Hindlimb muscle (tissue), 1 donor: ENCODE measurements at regions not wholly inside any gene's neighbourhood (a gene's known extent, or its start where the extent isn't known, plus 50 kb on each side); places are given as distances from the start of the nearest gene placed in this dataset.
"Not testable (repeated sequence)": the region's sequence is repeated elsewhere in the genome, so short reads cannot be mapped to it uniquely, and the experiment has no call there.

Experiments
- DNase-seq: peaks from one replicate; pipeline ENCODE4 v3.0.0-alpha.2; 2013

DNA sequence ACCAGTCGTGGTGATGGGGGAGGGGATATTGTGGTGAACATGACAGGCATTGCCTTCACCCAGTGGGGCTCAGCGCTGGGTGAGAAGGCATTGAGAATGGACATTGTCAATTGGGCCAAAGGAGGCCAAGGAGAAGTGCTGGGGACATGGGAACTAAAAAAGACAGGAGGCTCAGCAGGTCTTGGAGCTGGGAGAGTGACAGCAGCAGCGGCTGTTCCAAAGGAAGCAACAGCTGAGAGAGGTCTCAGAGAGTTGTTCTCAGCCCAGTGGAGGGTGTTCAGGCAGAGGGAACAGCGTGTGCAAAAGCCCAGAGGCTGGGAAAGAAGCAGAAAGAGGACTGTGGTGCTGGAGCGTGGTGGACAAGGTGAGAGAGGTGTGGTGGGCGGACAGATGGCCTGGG lies 56.6 kb upstream of the ASNS start:
- DNase-seq, result not testable (repeated sequence)

DNA sequence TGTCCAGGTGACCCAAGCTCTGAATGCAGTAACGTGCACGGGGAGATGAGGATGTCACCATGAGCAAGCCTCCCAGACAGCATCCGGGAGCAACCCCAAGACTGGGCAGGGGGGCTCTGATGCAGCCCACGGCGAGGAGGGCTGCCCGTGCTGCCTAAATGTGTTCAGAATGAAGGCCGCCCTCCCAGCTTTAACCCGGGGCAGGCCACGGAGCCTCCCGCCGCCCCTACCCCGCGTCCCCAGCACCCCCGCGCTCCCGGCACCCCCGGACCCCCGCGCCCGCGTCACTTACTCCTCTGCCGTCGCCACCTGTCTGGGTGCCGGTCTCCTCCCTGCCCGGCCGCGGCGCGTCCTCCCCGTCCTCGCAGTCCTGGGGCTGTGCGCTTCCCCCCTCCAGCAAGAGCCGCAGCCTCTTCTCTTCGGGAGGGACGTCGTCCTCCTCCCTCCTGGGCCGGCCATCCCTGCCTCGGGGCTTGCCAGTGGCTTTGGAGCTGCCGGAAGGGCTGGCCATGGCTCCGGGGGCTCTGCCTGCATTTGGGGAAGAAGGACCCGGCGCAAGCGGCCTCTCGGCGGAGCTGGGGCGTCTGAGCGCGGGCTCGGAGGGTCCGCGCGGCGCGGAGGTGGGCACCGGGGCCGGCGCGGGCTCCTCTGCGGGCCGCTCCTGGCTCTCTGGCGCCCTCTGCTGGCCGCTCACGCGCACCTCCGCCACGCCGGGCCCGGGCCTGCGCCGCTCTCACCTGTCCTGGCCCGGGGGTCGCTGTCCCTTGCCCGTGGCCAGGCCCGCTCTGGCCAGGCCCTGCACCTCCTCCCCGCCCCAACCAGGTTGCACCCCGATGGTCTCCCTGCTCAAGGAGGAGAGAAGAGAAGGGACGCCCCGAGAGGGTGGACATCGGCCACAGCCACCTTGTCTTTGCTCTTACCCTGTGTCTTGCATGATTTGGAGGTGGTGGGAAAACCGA lies 55.9 kb upstream of the ASNS start:
- DNase-seq, result peak; percentile 46
